ENCODE measurements at regions not wholly inside any gene's neighbourhood (a gene's known extent, or its start where the extent isn't known, plus 50 kb on each side); places are given as distances from the start of the nearest gene placed in this dataset.
"Not testable (repeated sequence)": the region's sequence is repeated elsewhere in the genome, so short reads cannot be mapped to it uniquely, and the experiment has no call there.

DNA sequence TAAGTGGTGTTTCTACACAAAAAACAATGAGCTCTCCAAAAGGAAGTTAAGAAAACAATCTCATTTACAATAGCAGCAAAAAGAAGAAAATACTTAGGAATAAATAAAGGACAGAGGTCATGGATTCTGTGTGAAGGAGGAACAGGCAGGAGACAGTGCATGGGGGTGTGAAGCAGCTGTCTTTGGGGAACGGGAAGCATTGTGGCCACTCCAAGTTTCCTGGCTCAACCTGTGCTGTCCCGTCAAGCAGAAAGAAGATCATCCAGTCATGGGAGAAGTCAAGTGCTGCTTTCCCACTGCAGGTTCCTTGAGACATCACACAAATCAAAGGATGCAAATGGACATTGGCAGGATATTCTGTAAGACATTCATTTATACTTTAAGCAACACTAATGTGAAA, 66.1 kb upstream of the MAML3 start:
- Histone ChIP-seq H3K4me3 (ENCODE audit: low read depth, low read length) (no peak overlapping the region), H3K36me3 (no peaks in the 10 kb centered on the region)

DNA sequence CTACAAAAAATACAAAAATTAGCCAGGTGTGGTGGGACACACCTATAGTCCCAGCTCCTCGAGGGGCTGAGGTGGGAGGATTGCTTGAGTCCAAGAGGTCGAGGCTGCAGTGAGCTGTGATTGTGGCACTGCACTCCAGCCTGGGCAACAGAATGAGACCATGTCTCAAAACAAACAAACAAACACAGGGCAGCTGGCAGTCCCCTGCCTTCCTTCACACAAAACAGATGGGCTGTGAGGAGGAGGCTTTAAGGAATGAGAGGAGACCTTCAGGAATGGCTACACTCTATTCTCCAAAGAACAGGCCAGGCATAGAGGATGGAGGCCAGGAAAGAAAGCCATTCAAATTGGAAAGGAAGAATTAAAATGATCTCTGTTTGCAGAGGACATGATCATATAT, 65.6 kb upstream of the MAML3 start:
- DNase-seq = no peak
- TF ChIP-seq, protein P1, sequence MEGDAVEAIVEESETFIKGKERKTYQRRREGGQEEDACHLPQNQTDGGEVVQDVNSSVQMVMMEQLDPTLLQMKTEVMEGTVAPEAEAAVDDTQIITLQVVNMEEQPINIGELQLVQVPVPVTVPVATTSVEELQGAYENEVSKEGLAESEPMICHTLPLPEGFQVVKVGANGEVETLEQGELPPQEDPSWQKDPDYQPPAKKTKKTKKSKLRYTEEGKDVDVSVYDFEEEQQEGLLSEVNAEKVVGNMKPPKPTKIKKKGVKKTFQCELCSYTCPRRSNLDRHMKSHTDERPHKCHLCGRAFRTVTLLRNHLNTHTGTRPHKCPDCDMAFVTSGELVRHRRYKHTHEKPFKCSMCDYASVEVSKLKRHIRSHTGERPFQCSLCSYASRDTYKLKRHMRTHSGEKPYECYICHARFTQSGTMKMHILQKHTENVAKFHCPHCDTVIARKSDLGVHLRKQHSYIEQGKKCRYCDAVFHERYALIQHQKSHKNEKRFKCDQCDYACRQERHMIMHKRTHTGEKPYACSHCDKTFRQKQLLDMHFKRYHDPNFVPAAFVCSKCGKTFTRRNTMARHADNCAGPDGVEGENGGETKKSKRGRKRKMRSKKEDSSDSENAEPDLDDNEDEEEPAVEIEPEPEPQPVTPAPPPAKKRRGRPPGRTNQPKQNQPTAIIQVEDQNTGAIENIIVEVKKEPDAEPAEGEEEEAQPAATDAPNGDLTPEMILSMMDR (IDR thresholded peaks at IDR 0.05; ENCODE audit: low read depth, low read length) = no peak
- Histone ChIP-seq H3K9me3 (no peaks in the 10 kb centered on the region), H3K4me3 (ENCODE audit: low read depth, low read length) (no peak overlapping the region), H3K36me3 (no peaks in the 10 kb centered on the region), H3K27me3 (no peaks in the 10 kb centered on the region), H3K4me1 (no peaks in the 10 kb centered on the region)

More for the DNA sequence above, 66.1 kb upstream of the MAML3 start:
- Histone ChIP-seq H3K27me3 (no peaks in the 10 kb centered on the region), H3K9me3 (no peaks in the 10 kb centered on the region), H3K4me1 (no peaks in the 10 kb centered on the region)
- DNase-seq = no peak
- TF ChIP-seq, protein P1 (IDR thresholded peaks at IDR 0.05; ENCODE audit: low read depth, low read length) = no peak

DNA sequence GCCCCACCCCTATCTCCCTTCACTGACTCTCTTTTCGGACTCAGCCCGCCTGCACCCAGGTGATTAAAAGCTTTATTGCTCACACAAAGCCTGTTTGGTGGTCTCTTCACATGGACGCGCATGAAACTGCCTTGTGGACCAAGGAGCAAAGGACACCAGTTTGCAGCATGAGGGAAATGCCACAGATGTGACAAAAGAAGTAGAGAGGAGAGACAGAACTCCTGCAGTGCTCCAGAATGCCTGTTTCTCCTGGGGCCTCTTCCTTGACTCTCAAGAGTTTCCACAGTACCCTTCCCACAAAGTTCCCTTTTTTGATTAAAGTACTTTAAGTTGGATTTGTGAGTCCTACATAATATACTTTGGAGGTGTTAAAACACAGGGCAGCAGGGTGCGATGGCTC, 65.1 kb upstream of the MAML3 start:
- not testable (repeated sequence) for H3K36me3 ChIP-seq; H3K27me3 ChIP-seq; H3K4me1 ChIP-seq; H3K9me3 ChIP-seq; H3K4me3 ChIP-seq (ENCODE audit: low read depth, low read length); DNase-seq

DNA sequence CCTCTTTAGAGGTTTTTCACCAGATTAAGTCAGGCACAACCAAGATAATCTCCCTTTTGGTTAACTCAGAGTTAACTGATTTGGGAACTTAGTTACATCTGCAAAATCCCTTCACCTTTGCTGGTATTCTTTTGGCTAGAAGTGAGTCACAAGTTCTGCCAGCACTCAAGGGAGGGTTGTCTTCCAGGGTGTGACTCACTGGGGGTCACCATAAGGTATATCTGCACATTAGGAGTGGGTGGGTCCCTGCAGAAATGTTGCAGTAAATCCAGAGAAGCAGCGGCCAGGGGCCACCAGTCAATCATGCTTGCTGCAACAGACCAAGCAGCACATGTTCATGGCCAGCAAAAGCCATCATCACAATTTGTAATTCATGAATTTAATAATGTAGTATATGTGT, 59.8 kb upstream of the MAML3 start:
- DNase-seq = no peak
- Histone ChIP-seq H3K9me3 (no peaks in the 10 kb centered on the region), H3K36me3 (no peaks in the 10 kb centered on the region), H3K4me3 (ENCODE audit: low read depth, low read length) (no peak overlapping the region), H3K27me3 (no peaks in the 10 kb centered on the region), H3K4me1 (no peaks in the 10 kb centered on the region)
- TF ChIP-seq, protein P1 (IDR thresholded peaks at IDR 0.05; ENCODE audit: low read depth, low read length) = no peak

DNA sequence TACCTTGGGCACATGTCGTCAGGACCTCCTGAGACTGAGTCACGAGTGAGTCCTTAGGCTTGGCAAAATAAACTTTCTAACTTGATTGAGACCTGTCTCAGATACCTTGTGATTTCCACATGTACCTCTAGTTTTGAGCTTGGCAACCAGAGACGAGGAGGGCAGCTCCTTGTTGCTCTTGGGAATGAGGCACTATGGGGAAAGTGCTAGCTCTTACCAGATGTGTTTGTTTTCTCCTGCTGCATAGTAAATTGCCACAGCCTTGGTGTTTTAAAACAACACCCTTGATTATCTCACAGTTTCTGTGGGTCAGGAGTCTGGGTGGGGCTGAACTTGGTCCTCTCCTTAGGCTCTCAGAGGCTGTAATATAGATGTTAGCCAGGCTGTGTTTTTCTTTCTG, 59.1 kb upstream of the MAML3 start:
- H3K9me3 ChIP-seq = no peaks in the 10 kb centered on the region

DNA sequence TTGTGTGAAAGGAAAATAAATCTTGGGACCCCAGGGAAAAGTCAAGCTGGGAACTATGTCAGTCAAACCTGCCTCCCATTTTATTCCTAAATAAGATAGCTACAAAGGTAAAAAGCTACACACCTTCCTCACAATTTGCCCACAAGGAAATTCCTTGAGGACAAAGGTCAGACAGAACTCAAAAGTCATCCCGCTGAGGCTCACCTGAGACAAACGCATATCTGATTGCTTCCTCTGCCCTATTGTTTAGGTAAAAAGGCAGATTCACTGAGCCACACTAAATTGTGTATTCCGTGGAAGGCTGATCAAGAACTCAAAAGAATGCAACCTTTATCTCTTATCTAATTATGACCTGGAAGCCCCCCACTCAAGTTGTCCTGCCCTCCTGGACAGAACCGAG, 58.7 kb upstream of the MAML3 start:
- H3K9me3 ChIP-seq = no peaks in the 10 kb centered on the region
- no peak for DNase-seq
- TF ChIP-seq, protein P1 (IDR thresholded peaks at IDR 0.05; ENCODE audit: low read depth, low read length) = no peak
- H3K27me3 ChIP-seq = no peaks in the 10 kb centered on the region
- H3K4me1 ChIP-seq = no peaks in the 10 kb centered on the region
- H3K36me3 ChIP-seq = no peaks in the 10 kb centered on the region
- H3K4me3 ChIP-seq (ENCODE audit: low read depth, low read length) = no peak overlapping the region

More for the DNA sequence above, 59.1 kb upstream of the MAML3 start:
- no peaks in the 10 kb centered on the region for H3K4me1 ChIP-seq
- TF ChIP-seq, protein P1 (IDR thresholded peaks at IDR 0.05; ENCODE audit: low read depth, low read length) = no peak
- no peaks in the 10 kb centered on the region for H3K27me3 ChIP-seq
- no peak overlapping the region for H3K4me3 ChIP-seq (ENCODE audit: low read depth, low read length)
- no peak for DNase-seq
- H3K36me3 ChIP-seq = no peaks in the 10 kb centered on the region

DNA sequence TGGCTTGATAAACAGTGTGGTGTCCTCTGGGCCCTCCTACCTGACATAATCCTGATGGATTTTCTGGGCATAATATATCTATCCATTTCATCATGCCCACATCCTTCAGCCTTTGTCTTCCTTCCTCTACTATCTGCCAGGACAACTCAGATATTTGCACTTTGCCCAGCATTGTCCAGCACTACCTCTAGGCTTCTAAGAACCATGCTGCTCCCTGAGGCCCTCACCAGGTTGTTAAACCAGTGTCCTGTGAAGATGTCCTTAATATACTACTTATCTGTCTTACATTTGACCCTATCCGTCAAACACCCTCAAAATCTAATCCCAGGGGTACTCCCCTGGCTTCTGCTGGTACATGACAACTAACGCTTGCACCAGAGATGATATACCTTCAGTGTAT, 58.2 kb upstream of the MAML3 start:
- H3K36me3 ChIP-seq = no peaks in the 10 kb centered on the region
- no peaks in the 10 kb centered on the region for H3K4me1 ChIP-seq
- no peaks in the 10 kb centered on the region for H3K27me3 ChIP-seq
- H3K9me3 ChIP-seq = no peaks in the 10 kb centered on the region
- DNase-seq = no peak
- TF ChIP-seq, protein P1 (IDR thresholded peaks at IDR 0.05; ENCODE audit: low read depth, low read length) = no peak
- H3K4me3 ChIP-seq (ENCODE audit: low read depth, low read length) = no peak overlapping the region

All from BE2C (cell line).